ENCODE measurements at regions not wholly inside any gene's neighbourhood (a gene's known extent, or its start where the extent isn't known, plus 50 kb on each side); places are given as distances from the start of the nearest gene placed in this dataset.

- no peak for TF ChIP-seq CTCF (conservative IDR thresholded peaks at IDR 0.05 in 1 of 2, IDR thresholded peaks at IDR 0.05 in 1 of 2; ENCODE audit: low read depth in 1 of 2, low read length in 2 of 2)
- no peak for TF ChIP-seq EZH2 (IDR thresholded peaks at IDR 0.05; ENCODE audit: low read length, missing control alignments)
Observed at GRCh38 chr18:42159146-42159545, 204.1 kb downstream of the PIK3C3 start.

All from fibroblast of lung (primary cell).